Endothelial cell of umbilical vein (primary cell): ENCODE measurements at regions not wholly inside any gene's neighbourhood (a gene's known extent, or its start where the extent isn't known, plus 50 kb on each side); places are given as distances from the start of the nearest gene placed in this dataset.

Source experiments
- EZH2 ChIP-seq: IDR thresholded peaks from 2 replicates; pipeline ENCODE4 v1.6.1; 2012; ENCODE audit warnings: borderline replicate concordance, low read depth, mild to moderate bottlenecking, moderate library complexity, low read length, inconsistent platforms; ENCODE audit not compliant: severe bottlenecking
- JUN ChIP-seq: IDR thresholded peaks from 2 replicates; pipeline ENCODE4 v1.6.1; 2011; ENCODE audit warnings: borderline replicate concordance, low read depth; ENCODE audit not compliant: insufficient read length, insufficient read depth
- POLR2A ChIP-seq: IDR thresholded peaks from 2 replicates; pipeline ENCODE4 v1.6.1; 2012; ENCODE audit warnings: low read depth, mild to moderate bottlenecking, control low read depth, low read length
- POLR2AphosphoS5 ChIP-seq: IDR thresholded peaks from 2 replicates; pipeline ENCODE4 v1.6.1; 2012; ENCODE audit warnings: low read depth, mild to moderate bottlenecking, control low read depth, low read length, moderate library complexity; ENCODE audit not compliant: insufficient read depth
- TF ChIP-seq, protein P1 (sequence below), 2 donors: IDR thresholded peaks; 1 replicate in 1 of 2; 2 replicates in 1 of 2; pipeline ENCODE4 v1.5.1; 2011; ENCODE audit warnings: low read length in 2 of 2, mild to moderate bottlenecking in 2 of 2, moderate library complexity in 2 of 2, control low read depth in 1 of 2, inconsistent platforms in 1 of 2, low read depth in 1 of 2; ENCODE audit not compliant: insufficient read depth in 1 of 2; ENCODE audit errors: extremely low read depth in 1 of 2
- TF ChIP-seq, protein P2 (sequence below): IDR thresholded peaks from 2 replicates; pipeline ENCODE4 v1.6.1; 2011; ENCODE audit not compliant: insufficient read depth, insufficient read length

DNA sequence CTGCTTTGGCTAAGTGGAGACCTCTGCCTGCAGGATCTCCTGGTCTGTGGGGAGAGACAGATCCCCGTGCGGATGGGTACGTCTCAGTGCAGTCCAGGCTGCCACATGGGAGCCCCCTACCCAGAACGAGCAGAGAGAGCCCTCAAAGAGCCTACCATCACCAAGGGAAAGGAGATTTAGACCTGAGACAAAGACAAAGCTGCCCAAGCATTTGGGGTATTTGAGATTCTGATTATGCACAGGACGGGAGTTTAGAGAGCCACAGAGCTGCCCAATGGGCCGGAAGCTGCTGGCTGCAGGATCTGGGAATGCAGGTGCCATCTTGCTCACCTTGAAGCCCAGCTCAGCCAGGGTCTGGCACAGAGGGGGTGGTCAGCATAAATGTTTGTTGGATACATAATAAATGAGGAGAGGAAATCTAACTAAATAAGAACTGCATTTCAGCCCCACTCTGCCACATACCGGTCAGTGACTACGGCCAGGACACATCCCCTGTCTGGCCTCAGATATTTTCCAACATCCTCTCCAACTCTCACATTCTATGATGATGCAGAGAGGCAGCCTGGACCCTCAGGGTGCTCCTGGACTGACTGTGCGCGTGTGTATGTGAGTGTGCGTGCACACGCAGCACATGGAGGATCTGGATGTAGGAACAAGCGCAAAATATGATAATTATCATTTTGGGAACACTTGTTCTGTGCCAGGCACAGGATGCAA, 157.8 kb downstream of the FGF18 start:
- TF ChIP-seq, protein P1, sequence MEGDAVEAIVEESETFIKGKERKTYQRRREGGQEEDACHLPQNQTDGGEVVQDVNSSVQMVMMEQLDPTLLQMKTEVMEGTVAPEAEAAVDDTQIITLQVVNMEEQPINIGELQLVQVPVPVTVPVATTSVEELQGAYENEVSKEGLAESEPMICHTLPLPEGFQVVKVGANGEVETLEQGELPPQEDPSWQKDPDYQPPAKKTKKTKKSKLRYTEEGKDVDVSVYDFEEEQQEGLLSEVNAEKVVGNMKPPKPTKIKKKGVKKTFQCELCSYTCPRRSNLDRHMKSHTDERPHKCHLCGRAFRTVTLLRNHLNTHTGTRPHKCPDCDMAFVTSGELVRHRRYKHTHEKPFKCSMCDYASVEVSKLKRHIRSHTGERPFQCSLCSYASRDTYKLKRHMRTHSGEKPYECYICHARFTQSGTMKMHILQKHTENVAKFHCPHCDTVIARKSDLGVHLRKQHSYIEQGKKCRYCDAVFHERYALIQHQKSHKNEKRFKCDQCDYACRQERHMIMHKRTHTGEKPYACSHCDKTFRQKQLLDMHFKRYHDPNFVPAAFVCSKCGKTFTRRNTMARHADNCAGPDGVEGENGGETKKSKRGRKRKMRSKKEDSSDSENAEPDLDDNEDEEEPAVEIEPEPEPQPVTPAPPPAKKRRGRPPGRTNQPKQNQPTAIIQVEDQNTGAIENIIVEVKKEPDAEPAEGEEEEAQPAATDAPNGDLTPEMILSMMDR (IDR thresholded peaks at IDR 0.05; ENCODE audit: extremely low read depth in 1 of 2, insufficient read depth in 1 of 2, low read depth in 1 of 2, low read length in 2 of 2), result no peak
- no peak for TF ChIP-seq JUN
- TF ChIP-seq POLR2A, result no peak
- TF ChIP-seq, protein P2, sequence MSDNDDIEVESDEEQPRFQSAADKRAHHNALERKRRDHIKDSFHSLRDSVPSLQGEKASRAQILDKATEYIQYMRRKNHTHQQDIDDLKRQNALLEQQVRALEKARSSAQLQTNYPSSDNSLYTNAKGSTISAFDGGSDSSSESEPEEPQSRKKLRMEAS, result no peak
- no peak for TF ChIP-seq EZH2
- no peak for TF ChIP-seq POLR2AphosphoS5
